Activated CD8-positive, alpha-beta T cell treated with anti-CD3 and anti-CD28 coated beads, Interleukin-2, amount 10 ng/mL, durations not matched to agents 7 days and 5 days (primary cell): ENCODE measurements at regions not wholly inside any gene's neighbourhood (a gene's known extent, or its start where the extent isn't known, plus 50 kb on each side); places are given as distances from the start of the nearest gene placed in this dataset.
A peak's percentile ranks its signal among the peaks of the same experiment; 100 is the strongest.

ENCODE experiments used
- ATAC-seq: fragments of 150-1000 bp; cut with Tn5 transposase; one replicate; pipeline ENCODE4 v1.10.0; 2021; ENCODE audit warnings: moderate library complexity
- CTCF ChIA-PET: fragments of 350-600 bp; sonication (Branson Sonifier 250); formaldehyde crosslinking; loops from one replicate; lab custom pipeline; 2021; ENCODE audit warnings: antibody characterized with exemption; lab: Charles Lee
- POLR2A ChIA-PET: fragments of 350-600 bp; sonication (Branson Sonifier 250); formaldehyde crosslinking; loops from one replicate; lab custom pipeline; 2021; ENCODE audit warnings: antibody characterized with exemption; lab: Charles Lee
- DNase-seq: peaks from one replicate; pipeline ENCODE4 v3.0.0-alpha.2; 2020
- H3K27ac Mint-ChIP-seq: one replicate; pipeline ENCODE4 v1.8.0; 2021; ENCODE audit warnings: mild to moderate bottlenecking, mixed read lengths
- H3K27me3 Mint-ChIP-seq: one replicate; pipeline ENCODE4 v1.8.0; 2021; ENCODE audit warnings: low read depth, mixed read lengths
- H3K36me3 Mint-ChIP-seq: one replicate; pipeline ENCODE4 v1.8.0; 2021; ENCODE audit warnings: low read depth, mixed read lengths
- H3K4me1 Mint-ChIP-seq: one replicate; pipeline ENCODE4 v1.8.0; 2021; ENCODE audit warnings: low read depth, mixed read lengths
- H3K4me3 Mint-ChIP-seq: one replicate; pipeline ENCODE4 v1.8.0; 2021; ENCODE audit warnings: mild to moderate bottlenecking, mixed read lengths
- H3K9me3 Mint-ChIP-seq: one replicate; pipeline ENCODE4 v1.8.0; 2022; ENCODE audit warnings: mixed read lengths; ENCODE audit not compliant: insufficient read depth

GRCh38 chr2:71856773-71857525 is 290.7 kb downstream of the CYP26B1 start:
- no peak for ATAC-seq
- Mint-ChIP-seq H3K4me1 (no peaks in the 10 kb centered on the region), H3K4me3 (no peak overlapping the region), H3K27me3 (no peaks in the 10 kb centered on the region), H3K36me3 (no peaks in the 10 kb centered on the region), H3K9me3 (no peaks in the 10 kb centered on the region), H3K27ac (no peak overlapping the region)
- ChIA-PET POLR2A (interaction anchor here (0.8 kb wide), 1 partner anchor 1655 kb away, joined by 3 read pairs; no protein-coding TSS in a partner anchor), CTCF (no interaction called here)
- peak; percentile 23 for DNase-seq

- no peak for DNase-seq
- no peak for ATAC-seq
- ChIA-PET CTCF (no interaction called here), POLR2A (no interaction called here)
- Mint-ChIP-seq H3K27me3 (peaks cover 4% of the 10 kb centered on the region), H3K27ac (no peak overlapping the region), H3K36me3 (no peaks in the 10 kb centered on the region), H3K4me1 (no peaks in the 10 kb centered on the region), H3K9me3 (no peaks in the 10 kb centered on the region), H3K4me3 (no peak overlapping the region)
Observed at GRCh38 chr2:71853858-71854257, 293.8 kb downstream of the CYP26B1 start.

GRCh38 chr2:71852141-71852711 is 295.4 kb downstream of the CYP26B1 start:
- H3K4me1 Mint-ChIP-seq, result no peaks in the 10 kb centered on the region
- no peaks in the 10 kb centered on the region for H3K9me3 Mint-ChIP-seq
- POLR2A ChIA-PET, result no interaction called here
- no peaks in the 10 kb centered on the region for H3K36me3 Mint-ChIP-seq
- H3K4me3 Mint-ChIP-seq, result no peak overlapping the region
- no peak for ATAC-seq
- H3K27ac Mint-ChIP-seq, result no peak overlapping the region
- no peak for DNase-seq
- CTCF ChIA-PET, result no interaction called here
- peaks cover 4% of the 10 kb centered on the region for H3K27me3 Mint-ChIP-seq

- Mint-ChIP-seq H3K4me3 (no peak overlapping the region), H3K27ac (no peak overlapping the region), H3K4me1 (no peaks in the 10 kb centered on the region), H3K27me3 (peaks cover 4% of the 10 kb centered on the region), H3K36me3 (no peaks in the 10 kb centered on the region), H3K9me3 (no peaks in the 10 kb centered on the region)
- ChIA-PET CTCF (no interaction called here), POLR2A (no interaction called here)
- no peak for DNase-seq
- ATAC-seq, result no peak
Observed at GRCh38 chr2:71851094-71851750, 296.4 kb downstream of the CYP26B1 start.

GRCh38 chr2:71850306-71850801 is 297.3 kb downstream of the CYP26B1 start:
- Mint-ChIP-seq H3K27ac (no peak overlapping the region), H3K4me1 (no peaks in the 10 kb centered on the region), H3K36me3 (no peaks in the 10 kb centered on the region), H3K4me3 (no peak overlapping the region), H3K9me3 (no peaks in the 10 kb centered on the region), H3K27me3 (peaks cover 4% of the 10 kb centered on the region)
- ChIA-PET CTCF (no interaction called here), POLR2A (no interaction called here)
- DNase-seq (no peak), ATAC-seq (no peak)

GRCh38 chr2:71849607-71850305 is 297.9 kb downstream of the CYP26B1 start:
- ChIA-PET CTCF (no interaction called here), POLR2A (no interaction called here)
- no peak overlapping the region for H3K4me3 Mint-ChIP-seq
- H3K36me3 Mint-ChIP-seq, result no peaks in the 10 kb centered on the region
- no peaks in the 10 kb centered on the region for H3K4me1 Mint-ChIP-seq
- ATAC-seq (no peak), DNase-seq (no peak)
- H3K27me3 Mint-ChIP-seq, result peaks cover 4% of the 10 kb centered on the region
- no peak overlapping the region for H3K27ac Mint-ChIP-seq
- no peaks in the 10 kb centered on the region for H3K9me3 Mint-ChIP-seq

- no peak overlapping the region for H3K4me3 Mint-ChIP-seq
- no peak for ATAC-seq
- no peaks in the 10 kb centered on the region for H3K36me3 Mint-ChIP-seq
- peaks cover 4% of the 10 kb centered on the region for H3K27me3 Mint-ChIP-seq
- ChIA-PET CTCF (no interaction called here), POLR2A (no interaction called here)
- DNase-seq, result no peak
- H3K9me3 Mint-ChIP-seq, result no peaks in the 10 kb centered on the region
- no peaks in the 10 kb centered on the region for H3K4me1 Mint-ChIP-seq
- H3K27ac Mint-ChIP-seq, result no peak overlapping the region
Observed at GRCh38 chr2:71849111-71849510, 298.6 kb downstream of the CYP26B1 start.

- no peaks in the 10 kb centered on the region for H3K36me3 Mint-ChIP-seq
Observed at GRCh38 chr2:71846669-71847291, 300.9 kb downstream of the CYP26B1 start.

GRCh38 chr2:71846072-71846471 is 301.6 kb downstream of the CYP26B1 start:
- Mint-ChIP-seq H3K4me3 (no peak overlapping the region), H3K27ac (no peak overlapping the region), H3K4me1 (no peaks in the 10 kb centered on the region), H3K36me3 (no peaks in the 10 kb centered on the region), H3K27me3 (peaks cover 4% of the 10 kb centered on the region), H3K9me3 (no peaks in the 10 kb centered on the region)
- ChIA-PET POLR2A (no interaction called here), CTCF (no interaction called here)
- no peak for DNase-seq
- ATAC-seq, result no peak

More at GRCh38 chr2:71846669-71847291, 300.9 kb downstream of the CYP26B1 start:
- H3K4me1 Mint-ChIP-seq, result no peaks in the 10 kb centered on the region
- no peak for ATAC-seq
- H3K4me3 Mint-ChIP-seq, result no peak overlapping the region
- no peak overlapping the region for H3K27ac Mint-ChIP-seq
- DNase-seq, result no peak
- no peaks in the 10 kb centered on the region for H3K9me3 Mint-ChIP-seq
- H3K27me3 Mint-ChIP-seq, result peaks cover 3% of the 10 kb centered on the region
- POLR2A ChIA-PET, result no interaction called here
- CTCF ChIA-PET, result no interaction called here

- ChIA-PET CTCF (no interaction called here), POLR2A (no interaction called here)
- H3K27me3 Mint-ChIP-seq, result peaks cover 4% of the 10 kb centered on the region
- H3K9me3 Mint-ChIP-seq, result no peaks in the 10 kb centered on the region
- H3K4me1 Mint-ChIP-seq, result no peaks in the 10 kb centered on the region
- H3K36me3 Mint-ChIP-seq, result no peaks in the 10 kb centered on the region
- ATAC-seq (no peak), DNase-seq (no peak)
- no peak overlapping the region for H3K4me3 Mint-ChIP-seq
- H3K27ac Mint-ChIP-seq, result no peak overlapping the region
Observed at GRCh38 chr2:71844967-71845366, 302.7 kb downstream of the CYP26B1 start.

- DNase-seq, result no peak
- POLR2A ChIA-PET, result no interaction called here
- no peak overlapping the region for H3K4me3 Mint-ChIP-seq
- H3K36me3 Mint-ChIP-seq, result no peaks in the 10 kb centered on the region
- H3K27me3 Mint-ChIP-seq, result peaks cover 4% of the 10 kb centered on the region
- no peaks in the 10 kb centered on the region for H3K4me1 Mint-ChIP-seq
- no peaks in the 10 kb centered on the region for H3K9me3 Mint-ChIP-seq
- CTCF ChIA-PET, result no interaction called here
- H3K27ac Mint-ChIP-seq, result no peak overlapping the region
- no peak for ATAC-seq
Observed at GRCh38 chr2:71843391-71843850, 304.2 kb downstream of the CYP26B1 start.
